Fibroblast of upper back skin (primary cell): ENCODE measurements at regions not wholly inside any gene's neighbourhood (a gene's known extent, or its start where the extent isn't known, plus 50 kb on each side); places are given as distances from the start of the nearest gene placed in this dataset.

Experiments used
- DNase-seq: peaks from one replicate; pipeline ENCODE4 v3.0.0-alpha.2; 2013

DNA sequence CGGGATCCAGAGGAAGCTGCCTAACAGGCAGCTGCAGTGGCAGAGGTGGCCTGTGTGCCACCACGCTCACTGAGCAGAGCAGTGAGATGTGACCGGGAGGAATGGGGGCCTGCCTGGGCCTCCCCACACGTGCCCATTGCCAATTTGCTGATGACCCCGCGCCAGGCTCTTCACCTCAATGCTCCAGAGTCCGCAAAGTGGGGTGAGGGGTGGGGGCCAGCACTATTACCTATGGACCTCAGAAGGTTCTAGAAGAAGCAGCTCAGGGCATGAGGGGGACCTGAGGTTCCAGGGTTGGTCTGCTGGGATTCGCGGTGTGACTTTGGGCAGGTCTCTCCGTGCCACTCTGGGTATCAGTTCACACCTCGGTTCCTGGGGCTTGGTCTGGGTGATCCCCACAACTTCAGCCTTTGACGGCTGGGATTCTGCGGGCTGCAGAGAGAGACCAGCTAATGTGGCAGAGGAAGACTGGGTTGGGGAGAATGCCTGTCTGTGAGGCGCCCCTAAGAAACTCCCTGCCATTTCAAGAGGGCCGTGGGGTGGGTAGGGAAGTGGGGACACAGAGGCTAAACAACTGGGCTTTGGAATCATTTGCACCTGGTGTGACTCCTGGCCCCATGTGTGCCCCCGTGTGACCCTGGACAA is 231.0 kb upstream of the MVB12B start:
- DNase-seq: no peak

GRCh38 chr9:126096340-126096739 is 230.3 kb upstream of the MVB12B start:
- DNase-seq: no peak

DNA sequence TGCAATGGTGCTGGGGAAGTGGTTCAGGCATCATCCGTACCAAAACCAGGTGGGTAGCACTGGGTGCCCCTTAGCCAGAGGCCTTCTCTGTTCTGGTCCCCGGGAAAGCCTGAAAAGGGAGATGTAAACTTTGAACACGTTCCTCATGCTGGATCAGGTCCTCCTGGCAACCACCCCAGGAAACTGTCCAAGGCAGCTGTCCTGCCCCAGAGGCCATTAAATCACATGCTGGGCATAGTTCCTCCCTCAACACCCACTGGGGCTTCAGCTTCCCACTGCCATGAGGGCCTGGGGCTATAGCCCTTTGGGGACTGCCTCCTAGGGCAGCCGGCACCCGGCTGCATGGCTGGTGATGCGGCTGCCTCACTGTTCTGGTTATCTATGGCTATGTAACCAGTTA is 228.9 kb upstream of the MVB12B start:
- DNase-seq: no peak

DNA sequence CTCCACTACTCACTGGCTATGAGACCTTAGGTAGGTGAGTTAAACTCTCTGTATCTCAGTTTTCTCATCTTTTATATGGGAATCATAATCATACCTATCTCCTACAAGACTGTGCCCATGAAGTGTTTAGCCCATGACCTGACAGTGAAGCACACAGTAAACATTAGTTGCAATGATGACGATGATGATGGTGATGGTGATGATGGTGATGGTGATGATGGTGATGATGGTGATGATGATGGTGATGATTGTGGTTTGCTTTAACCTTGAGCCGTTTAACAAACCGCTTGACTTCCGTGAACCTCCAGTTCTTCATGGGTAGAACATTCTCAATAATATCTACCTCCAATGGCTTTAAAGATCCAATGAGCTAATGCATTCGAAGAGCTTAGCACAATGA is 220.2 kb upstream of the MVB12B start:
- no peak for DNase-seq

- no peak for DNase-seq
Observed at GRCh38 chr9:126107693-126108092, 218.9 kb upstream of the MVB12B start.

DNA sequence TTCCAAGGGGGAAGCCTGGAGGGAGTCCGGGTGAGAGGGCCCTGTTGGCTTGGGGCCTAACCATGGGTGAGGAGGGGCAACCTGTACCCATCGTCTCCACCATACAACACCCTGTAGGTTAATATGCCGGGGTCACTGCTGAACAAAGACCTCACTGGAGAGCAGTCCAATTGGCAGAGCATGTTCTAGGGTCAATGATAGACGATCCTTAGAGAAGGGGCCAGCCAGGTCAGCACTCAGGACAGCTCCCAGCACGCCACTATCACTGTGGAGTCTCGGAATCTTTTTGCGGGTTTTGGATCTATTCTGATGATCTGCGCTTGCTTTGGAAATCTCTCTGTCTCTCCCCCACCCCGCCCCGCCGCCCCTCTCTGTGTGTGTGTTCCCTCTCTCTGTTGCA is 218.4 kb upstream of the MVB12B start:
- peak; percentile 18 for DNase-seq

DNA sequence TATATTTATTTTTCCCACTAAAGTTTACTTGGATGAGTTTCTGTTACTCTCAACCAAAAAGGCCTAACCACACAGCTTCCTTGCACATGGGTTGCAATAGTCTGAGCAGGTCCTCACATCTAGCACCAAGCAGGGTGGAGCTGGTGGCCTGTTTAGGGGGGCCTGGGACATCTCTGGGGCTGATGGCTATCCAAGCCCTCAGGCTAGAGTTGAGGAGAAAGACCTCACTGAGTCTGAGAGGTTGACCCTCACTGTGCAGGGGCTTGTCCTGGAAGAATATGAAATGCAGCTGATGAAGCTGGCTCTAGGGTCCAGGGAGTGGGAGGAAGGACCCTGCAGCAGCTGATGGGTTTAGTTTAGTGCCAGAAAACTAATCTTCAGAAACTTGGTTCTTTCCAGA is 217.1 kb upstream of the MVB12B start:
- DNase-seq: no peak

DNA sequence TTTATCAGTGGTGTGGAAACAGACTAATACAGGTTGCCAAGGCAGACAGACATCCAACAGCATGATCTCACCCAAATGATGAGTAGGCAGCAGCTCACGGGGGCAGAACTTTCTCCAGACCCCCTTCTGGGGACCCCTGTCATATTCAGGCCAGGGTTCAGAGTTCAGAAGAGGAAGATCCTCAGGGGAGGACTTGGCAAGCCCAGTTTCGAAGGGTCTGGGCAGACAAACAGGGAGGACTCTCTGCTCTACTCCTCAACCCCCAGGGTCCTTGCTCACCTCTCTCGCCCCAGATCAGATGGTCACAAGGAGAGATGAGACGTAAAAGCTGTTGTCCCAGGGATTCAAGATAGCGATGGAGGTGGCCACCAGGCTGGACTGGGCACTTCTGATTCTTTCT is 215.1 kb upstream of the MVB12B start:
- DNase-seq: no peak

- no peak for DNase-seq
Observed at GRCh38 chr9:126112135-126112720, 214.4 kb upstream of the MVB12B start.

- no peak for DNase-seq
Observed at GRCh38 chr9:126113176-126113575, 213.5 kb upstream of the MVB12B start.

DNA sequence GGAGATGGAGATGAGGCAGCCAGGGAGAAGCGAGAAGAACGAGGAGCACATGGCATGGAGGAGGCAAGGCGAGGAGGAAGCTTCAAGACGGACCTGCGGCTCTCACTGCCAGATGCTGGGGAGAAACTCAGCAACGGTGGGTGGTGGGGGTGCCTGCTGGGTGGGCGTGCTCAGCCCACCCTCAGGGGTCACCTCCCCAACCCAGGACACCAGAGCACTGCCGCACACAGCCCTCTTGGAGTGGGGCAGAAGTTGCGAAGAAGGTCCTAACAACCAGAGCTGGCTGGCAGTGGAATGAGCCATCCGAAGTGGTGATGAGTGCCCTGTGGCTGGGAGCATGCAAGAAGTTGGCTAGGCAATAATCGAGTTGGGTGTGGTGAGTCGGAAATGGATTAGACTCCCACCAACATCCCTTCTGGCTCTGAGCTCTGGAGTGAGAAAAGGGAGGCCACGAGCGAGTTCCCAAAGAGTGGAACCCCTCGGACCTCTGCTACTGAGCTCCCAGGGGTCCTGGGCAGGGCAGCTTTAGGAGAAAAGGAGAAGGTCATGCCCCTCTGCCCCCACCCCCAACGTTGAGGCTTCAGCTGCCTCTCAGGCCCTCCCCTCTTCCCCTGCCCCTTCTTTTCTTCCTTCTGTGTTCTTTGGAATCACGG is 212.7 kb upstream of the MVB12B start:
- DNase-seq: no peak

DNA sequence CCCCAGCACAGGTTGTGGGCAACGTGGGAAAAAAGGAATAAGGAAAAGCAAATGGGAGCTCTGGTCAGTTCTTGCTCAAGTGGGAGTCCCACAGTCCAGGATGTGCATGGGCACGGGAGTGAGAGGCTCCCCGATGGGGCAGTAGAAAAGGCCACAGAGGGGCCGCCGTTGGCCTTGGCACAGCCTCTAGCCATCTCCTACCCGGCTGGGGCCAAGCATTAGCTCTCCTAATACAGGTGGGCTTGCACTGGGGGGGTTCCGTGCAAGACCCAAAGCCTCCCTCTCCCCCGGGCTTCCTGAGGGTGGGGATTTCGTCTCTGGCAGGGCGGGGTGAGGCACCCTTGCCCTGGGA is 212.2 kb upstream of the MVB12B start:
- DNase-seq: no peak

- no peak for DNase-seq
Observed at GRCh38 chr9:126114850-126115460, 211.7 kb upstream of the MVB12B start.

GRCh38 chr9:126116351-126117157 is 210.1 kb upstream of the MVB12B start:
- no peak for DNase-seq

DNA sequence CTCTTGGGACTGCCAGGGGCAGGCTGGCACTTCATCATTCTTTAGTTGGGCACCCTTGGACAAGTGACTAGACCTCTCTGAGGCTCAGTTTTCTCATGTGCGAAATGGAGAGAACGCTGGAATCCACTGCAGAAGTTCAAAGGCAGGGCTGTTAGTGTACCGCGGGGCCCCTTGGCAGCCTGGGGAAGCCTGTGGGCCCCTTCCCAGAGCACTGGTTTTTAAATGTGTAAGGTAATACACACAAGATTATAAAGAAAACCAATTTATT is 209.5 kb upstream of the MVB12B start:
- no peak for DNase-seq

GRCh38 chr9:126117631-126118030 is 209.0 kb upstream of the MVB12B start:
- DNase-seq: no peak

- DNase-seq: no peak
Observed at GRCh38 chr9:126119731-126120130, 206.9 kb upstream of the MVB12B start.

- no peak for DNase-seq
Observed at GRCh38 chr9:126122901-126123616, 203.6 kb upstream of the MVB12B start.

GRCh38 chr9:126123927-126124326 is 202.7 kb upstream of the MVB12B start:
- DNase-seq: no peak

DNA sequence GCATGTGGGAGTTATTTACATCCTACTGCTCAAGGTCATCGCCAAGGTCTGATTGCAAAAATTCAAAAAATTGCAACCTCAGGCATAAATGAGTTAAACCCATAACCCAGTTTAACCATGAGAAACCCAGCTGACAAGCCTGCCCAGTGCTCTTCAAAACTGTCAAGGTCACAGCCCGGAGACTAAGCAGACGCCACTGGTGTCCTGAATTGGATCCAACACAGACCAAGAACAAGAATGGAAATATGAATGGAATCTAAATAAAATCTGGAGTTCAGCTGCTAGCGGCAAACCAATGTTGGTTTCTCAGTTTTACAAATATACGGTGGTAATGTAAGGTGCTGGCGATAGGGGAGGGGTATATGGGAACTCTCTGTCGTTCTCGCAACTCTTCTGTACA is 201.5 kb upstream of the MVB12B start:
- DNase-seq: no peak

GRCh38 chr9:126125577-126125976 is 201.1 kb upstream of the MVB12B start:
- no peak for DNase-seq

DNA sequence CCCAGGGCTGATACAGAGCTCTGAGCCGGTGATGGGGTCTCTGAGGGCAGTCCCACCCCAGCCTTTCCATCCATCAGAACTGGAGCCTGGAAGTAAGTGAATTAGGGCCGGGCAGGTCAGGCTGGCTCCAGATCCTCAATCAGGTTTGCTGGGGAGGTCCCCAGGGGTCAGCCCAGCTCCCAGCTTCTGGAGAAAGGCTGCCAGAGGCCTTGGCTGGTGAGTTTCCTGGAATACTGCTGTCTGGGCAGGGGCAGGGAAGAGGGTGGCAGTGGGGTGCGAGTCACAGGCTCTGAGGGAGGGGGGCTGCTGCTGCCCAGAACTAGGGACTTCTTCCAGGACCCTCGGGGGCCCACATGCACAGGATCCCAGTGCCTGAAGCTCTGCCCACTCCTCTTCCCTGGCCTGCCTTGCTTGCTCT is 200.6 kb upstream of the MVB12B start:
- no peak for DNase-seq

DNA sequence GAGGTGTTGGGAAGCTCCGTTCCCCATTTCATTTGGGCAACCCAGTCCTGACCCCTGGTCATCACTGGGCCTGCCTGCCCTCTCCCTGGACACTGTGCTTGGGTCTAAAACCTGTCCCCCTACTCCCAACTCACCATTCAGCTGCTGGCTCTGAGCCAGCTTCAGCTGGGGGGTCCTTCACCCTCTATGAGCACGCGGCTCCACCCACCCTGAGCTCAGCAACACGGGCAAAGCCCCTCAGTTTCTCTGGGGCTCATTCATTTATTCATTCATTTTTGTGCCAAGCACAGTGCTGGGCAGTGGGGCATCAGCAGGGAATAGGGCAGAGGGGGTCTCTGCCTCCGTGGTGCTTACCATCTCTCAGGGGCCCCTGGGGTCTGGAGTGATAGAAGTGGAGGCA is 199.8 kb upstream of the MVB12B start:
- DNase-seq: no peak
